ENCODE measurements at regions not wholly inside any gene's neighbourhood (a gene's known extent, or its start where the extent isn't known, plus 50 kb on each side); places are given as distances from the start of the nearest gene placed in this dataset.

GRCh38 chr15:79519628-79520027 is 87.5 kb downstream of the MINAR1 start:
- no peak for DNase-seq (ENCODE audit: extremely low read depth, low read depth)
- H3K4me3 ChIP-seq (replicated peaks; ENCODE audit: low read depth, low read length), result no peak overlapping the region
- no peak for TF ChIP-seq CTCF (IDR thresholded peaks at IDR 0.05; ENCODE audit: low read depth, low read length, missing control alignments)

- DNase-seq (ENCODE audit: extremely low read depth, low read depth), result no peak
- no peak for TF ChIP-seq CTCF (IDR thresholded peaks at IDR 0.05; ENCODE audit: low read depth, low read length, missing control alignments)
- no peak overlapping the region for H3K4me3 ChIP-seq (replicated peaks; ENCODE audit: low read depth, low read length)
Measured at GRCh38 chr15:79520654-79521053, 88.5 kb downstream of the MINAR1 start.

GRCh38 chr15:79522656-79523055 is 90.5 kb downstream of the MINAR1 start:
- no peak for TF ChIP-seq CTCF (IDR thresholded peaks at IDR 0.05; ENCODE audit: low read depth, low read length, missing control alignments)
- DNase-seq (ENCODE audit: extremely low read depth, low read depth), result no peak
- no peak overlapping the region for H3K4me3 ChIP-seq (replicated peaks; ENCODE audit: low read depth, low read length)

GRCh38 chr15:79523266-79523665 is 91.1 kb downstream of the MINAR1 start:
- no peak overlapping the region for H3K4me3 ChIP-seq (replicated peaks; ENCODE audit: low read depth, low read length)
- TF ChIP-seq CTCF (IDR thresholded peaks at IDR 0.05; ENCODE audit: low read depth, low read length, missing control alignments), result no peak
- no peak for DNase-seq (ENCODE audit: extremely low read depth, low read depth)

- no peak for DNase-seq (ENCODE audit: extremely low read depth, low read depth)
- TF ChIP-seq CTCF (IDR thresholded peaks at IDR 0.05; ENCODE audit: low read depth, low read length, missing control alignments), result no peak
- no peak overlapping the region for H3K4me3 ChIP-seq (replicated peaks; ENCODE audit: low read depth, low read length)
Measured at GRCh38 chr15:79524531-79524930, 92.4 kb downstream of the MINAR1 start.

GRCh38 chr15:79526376-79526775 is 94.2 kb downstream of the MINAR1 start:
- DNase-seq (ENCODE audit: extremely low read depth, low read depth), result no peak
- no peak overlapping the region for H3K4me3 ChIP-seq (replicated peaks; ENCODE audit: low read depth, low read length)
- TF ChIP-seq CTCF (IDR thresholded peaks at IDR 0.05; ENCODE audit: low read depth, low read length, missing control alignments), result no peak

GRCh38 chr15:79527821-79528220 is 95.7 kb downstream of the MINAR1 start:
- H3K4me3 ChIP-seq (replicated peaks; ENCODE audit: low read depth, low read length), result no peak overlapping the region
- TF ChIP-seq CTCF (IDR thresholded peaks at IDR 0.05; ENCODE audit: low read depth, low read length, missing control alignments), result no peak
- DNase-seq (ENCODE audit: extremely low read depth, low read depth), result no peak
